Inflammatory macrophage (primary cell): ENCODE measurements at regions not wholly inside any gene's neighbourhood (a gene's known extent, or its start where the extent isn't known, plus 50 kb on each side); places are given as distances from the start of the nearest gene placed in this dataset.
A peak's percentile ranks its signal among the peaks of the same experiment; 100 is the strongest.

ENCODE experiments used
- DNase-seq, 2 donors: peaks; one replicate each; pipeline ENCODE4 v3.0.0-alpha.2; 2020 to 2022

GRCh38 chr3:81951636-81952035 is 190.2 kb upstream of the GBE1 start:
- DNase-seq, result no peak

- no peak for DNase-seq
These were observed 189.7 kb upstream of the GBE1 start for GRCh38 chr3:81951106-81951505.

GRCh38 chr3:81947359-81947758 is 185.9 kb upstream of the GBE1 start:
- DNase-seq, result no peak

GRCh38 chr3:81938681-81939080 is 177.2 kb upstream of the GBE1 start:
- DNase-seq, result no peak

GRCh38 chr3:81936817-81937216 is 175.4 kb upstream of the GBE1 start:
- DNase-seq, result peak; percentile 74 to 85

GRCh38 chr3:81932681-81933080 is 171.2 kb upstream of the GBE1 start:
- DNase-seq, result no peak

- DNase-seq, result peak in 1 of 2 donors; percentile 50
These were observed 170.1 kb upstream of the GBE1 start for GRCh38 chr3:81931265-81932251.

GRCh38 chr3:81929697-81930096 is 168.3 kb upstream of the GBE1 start:
- DNase-seq, result no peak

GRCh38 chr3:81927811-81928210 is 166.4 kb upstream of the GBE1 start:
- DNase-seq, result no peak

- DNase-seq, result no peak
These were observed 163.9 kb upstream of the GBE1 start for GRCh38 chr3:81925385-81925784.

- DNase-seq, result no peak
These were observed 161.6 kb upstream of the GBE1 start for GRCh38 chr3:81923038-81923437.

GRCh38 chr3:81922404-81922803 is 161.0 kb upstream of the GBE1 start:
- DNase-seq, result no peak

GRCh38 chr3:81920816-81921215 is 159.4 kb upstream of the GBE1 start:
- no peak for DNase-seq

GRCh38 chr3:81916890-81917289 is 155.4 kb upstream of the GBE1 start:
- DNase-seq, result no peak

GRCh38 chr3:81913886-81914663 is 152.6 kb upstream of the GBE1 start:
- no peak for DNase-seq

- no peak for DNase-seq
These were observed 149.8 kb upstream of the GBE1 start for GRCh38 chr3:81911221-81911620.

- peak; percentile 43 to 47 for DNase-seq
These were observed 148.9 kb upstream of the GBE1 start for GRCh38 chr3:81910244-81910852.

GRCh38 chr3:81909796-81910195 is 148.4 kb upstream of the GBE1 start:
- DNase-seq, result no peak

- DNase-seq, result no peak
These were observed 147.1 kb upstream of the GBE1 start for GRCh38 chr3:81908561-81908960.

- DNase-seq, result no peak
These were observed 136.9 kb upstream of the GBE1 start for GRCh38 chr3:81898336-81898735.

- no peak for DNase-seq
These were observed 133.2 kb upstream of the GBE1 start for GRCh38 chr3:81894598-81894997.

- no peak for DNase-seq
These were observed 129.8 kb upstream of the GBE1 start for GRCh38 chr3:81891055-81891895.
